CMK (cell line): ENCODE measurements at regions not wholly inside any gene's neighbourhood (a gene's known extent, or its start where the extent isn't known, plus 50 kb on each side); places are given as distances from the start of the nearest gene placed in this dataset.
"Not testable (repeated sequence)": the region's sequence is repeated elsewhere in the genome, so short reads cannot be mapped to it uniquely, and the experiment has no call there.

ENCODE experiments used
- DNase-seq: peaks from one replicate; pipeline ENCODE4 v3.0.0-alpha.2; 2010; ENCODE audit warnings: low read depth

DNA sequence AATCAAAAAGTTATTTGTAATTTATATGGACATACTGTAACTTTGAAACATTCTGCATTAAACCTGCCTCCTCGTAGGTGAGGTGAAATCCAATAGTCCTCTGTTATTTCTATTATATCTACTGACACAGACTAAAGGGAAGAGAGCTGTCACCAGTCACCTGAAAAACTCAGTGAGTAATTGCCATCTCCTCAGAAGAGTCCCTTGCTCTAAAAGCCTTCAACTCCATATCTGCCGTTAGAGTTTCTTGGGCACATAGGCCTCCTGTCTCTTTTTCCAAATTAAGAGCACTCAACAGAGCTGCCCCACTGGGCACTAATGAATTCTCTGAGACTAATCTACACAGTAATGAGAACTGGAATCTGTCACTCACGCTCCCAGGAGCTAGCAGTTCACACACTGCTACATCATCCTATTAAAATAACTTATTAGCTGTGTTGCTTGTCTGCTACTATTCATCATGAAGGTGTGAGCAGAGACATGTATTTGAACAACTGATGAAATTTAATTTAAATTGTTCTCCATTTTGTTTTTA lies 67.3 kb upstream of the VCAN start:
- DNase-seq: no peak

DNA sequence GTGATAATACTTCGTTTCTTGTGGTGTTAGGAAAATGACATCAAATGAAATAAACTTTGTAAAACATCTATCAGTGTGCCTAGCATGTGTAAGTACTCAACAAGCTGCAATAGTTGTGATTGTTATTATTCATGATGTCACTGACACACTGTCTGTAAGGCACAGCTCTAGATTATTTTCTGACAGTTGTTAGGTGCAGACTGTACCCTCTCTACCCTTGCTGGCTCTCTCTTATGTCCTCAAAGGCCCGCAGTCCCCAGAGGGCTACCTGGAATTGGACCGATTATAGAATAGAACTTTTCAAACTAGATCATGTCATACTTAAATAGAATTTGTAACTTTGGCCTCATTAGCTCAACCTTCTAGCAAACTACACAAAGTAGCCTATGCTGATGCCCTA lies 65.9 kb upstream of the VCAN start:
- no peak for DNase-seq

DNA sequence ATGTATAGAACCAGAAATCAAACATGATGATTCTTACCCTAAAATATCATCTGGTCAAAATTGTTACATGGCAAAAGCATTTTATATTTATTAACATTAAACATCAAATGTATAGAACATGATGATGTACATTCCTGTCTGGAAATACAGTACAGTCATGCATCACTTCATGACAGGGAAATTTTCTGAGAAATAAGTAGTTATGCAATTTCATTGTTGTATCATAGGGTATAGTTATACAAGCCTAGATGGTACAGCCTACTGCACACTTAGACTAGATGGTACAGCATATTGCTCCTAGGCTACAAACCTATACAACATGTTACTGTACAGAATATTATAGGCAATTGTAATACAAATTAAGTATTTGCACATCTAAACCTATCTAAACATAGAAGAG lies 64.6 kb upstream of the VCAN start:
- DNase-seq: no peak

DNA sequence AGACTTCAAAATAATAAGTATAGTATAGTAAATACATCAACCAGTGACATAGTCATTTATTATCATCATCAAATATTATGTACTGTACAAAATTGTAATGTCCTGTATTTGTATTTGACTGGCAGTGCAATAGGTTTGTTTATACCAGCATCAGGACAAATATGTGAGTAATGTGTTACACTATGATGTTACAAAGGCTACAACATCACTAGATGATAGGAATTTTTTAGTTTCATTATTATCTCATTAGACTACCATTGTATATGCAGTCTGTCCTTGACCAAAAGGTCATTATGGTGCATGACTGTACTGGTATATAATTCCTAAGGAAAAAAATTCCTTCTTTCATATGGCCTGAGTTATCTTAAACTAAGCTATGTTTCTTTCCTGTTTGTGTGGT lies 63.6 kb upstream of the VCAN start:
- no peak for DNase-seq

DNA sequence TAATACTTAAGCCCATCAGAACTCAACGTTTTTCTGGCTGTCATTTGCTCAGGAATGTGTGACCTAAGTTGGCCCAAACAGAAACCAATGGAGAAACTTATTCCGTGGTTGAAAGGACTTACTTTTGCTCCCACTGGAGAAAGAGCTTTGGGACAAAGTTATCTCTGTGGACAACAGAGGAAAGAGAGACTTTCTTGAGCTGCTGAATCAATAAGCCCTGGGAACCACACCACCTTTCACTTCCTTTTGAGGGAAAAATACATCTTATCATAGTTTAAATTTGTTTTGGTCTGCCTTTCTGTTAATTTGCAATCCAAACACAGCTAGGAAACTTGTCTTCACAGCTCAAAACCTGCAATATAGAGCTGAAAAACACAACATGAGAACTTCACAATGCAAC lies 62.8 kb upstream of the VCAN start:
- DNase-seq: peak; percentile 9

DNA sequence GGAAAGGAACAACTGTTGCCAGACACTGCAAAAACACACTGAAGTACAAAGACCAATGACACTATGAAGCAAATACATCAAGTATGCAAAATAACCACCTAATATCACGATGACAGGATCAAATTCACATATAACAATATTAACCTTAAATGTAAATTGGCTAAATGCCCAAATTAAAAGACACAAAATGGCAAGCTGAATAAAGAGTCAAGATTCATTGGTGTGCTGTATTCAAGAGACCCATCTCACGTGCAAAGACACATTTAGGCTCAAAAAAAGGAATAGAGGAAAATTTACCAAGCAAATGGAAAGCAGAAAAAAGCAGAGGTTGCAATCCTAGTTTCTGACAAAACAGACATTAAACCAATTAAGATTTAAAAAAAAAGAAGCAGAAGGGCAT lies 61.8 kb upstream of the VCAN start:
- DNase-seq: not testable (repeated sequence)

DNA sequence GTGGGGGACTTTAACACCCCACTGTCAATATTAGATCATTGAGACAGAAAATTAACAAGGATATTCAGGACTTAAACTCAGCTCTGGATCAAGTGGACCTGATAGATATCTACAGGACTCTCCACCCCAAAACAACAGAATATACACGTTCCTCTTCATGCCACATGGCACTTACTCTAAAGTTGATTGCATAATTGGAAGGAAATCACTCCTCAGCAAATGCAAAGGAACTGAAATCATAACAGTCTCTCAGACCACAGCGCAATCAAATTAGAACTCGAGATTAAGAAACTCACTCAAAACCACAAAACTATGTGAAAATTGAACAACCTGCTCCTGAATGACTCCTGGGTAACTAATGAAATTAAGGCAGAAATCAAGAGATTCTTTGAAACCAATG lies 61.2 kb upstream of the VCAN start:
- DNase-seq: not testable (repeated sequence)

DNA sequence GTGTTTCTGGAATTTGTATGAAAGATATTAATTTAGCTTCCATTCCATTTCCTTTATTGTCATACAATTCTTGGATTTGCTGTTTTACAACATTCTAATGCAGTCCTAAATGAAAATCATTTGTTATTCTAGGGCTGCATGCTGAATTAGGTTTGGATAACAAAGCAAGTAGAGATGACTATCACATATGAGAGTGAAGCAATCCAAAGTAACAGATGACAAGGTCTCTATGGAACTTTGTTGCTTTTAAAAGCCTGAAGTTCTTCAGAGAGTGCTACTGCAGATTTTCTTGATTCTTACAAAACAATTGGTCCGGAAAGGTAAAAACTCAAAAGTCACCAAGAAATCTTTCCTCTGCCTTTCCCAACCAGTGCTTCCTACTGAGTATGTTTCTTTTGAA lies 56.9 kb upstream of the VCAN start:
- DNase-seq: no peak

DNA sequence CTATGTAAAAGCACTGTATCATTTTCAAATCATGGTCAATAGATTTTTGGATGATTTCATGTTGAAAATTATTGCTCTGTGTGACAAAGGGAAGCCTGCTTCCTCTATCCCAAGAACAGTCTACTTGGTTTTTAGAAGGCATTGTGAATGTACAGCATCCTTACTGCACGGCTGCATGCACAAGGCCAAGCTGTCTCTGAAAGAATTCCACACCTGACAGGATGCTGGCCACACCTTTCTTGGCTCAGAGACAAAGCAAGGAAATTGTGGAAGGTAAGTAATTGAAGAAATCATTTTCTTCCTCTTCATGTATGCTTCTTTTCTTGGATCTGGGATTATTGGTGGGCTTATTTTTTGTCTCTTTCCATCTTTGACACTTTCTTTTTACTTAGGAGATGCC lies 53.7 kb upstream of the VCAN start:
- no peak for DNase-seq

DNA sequence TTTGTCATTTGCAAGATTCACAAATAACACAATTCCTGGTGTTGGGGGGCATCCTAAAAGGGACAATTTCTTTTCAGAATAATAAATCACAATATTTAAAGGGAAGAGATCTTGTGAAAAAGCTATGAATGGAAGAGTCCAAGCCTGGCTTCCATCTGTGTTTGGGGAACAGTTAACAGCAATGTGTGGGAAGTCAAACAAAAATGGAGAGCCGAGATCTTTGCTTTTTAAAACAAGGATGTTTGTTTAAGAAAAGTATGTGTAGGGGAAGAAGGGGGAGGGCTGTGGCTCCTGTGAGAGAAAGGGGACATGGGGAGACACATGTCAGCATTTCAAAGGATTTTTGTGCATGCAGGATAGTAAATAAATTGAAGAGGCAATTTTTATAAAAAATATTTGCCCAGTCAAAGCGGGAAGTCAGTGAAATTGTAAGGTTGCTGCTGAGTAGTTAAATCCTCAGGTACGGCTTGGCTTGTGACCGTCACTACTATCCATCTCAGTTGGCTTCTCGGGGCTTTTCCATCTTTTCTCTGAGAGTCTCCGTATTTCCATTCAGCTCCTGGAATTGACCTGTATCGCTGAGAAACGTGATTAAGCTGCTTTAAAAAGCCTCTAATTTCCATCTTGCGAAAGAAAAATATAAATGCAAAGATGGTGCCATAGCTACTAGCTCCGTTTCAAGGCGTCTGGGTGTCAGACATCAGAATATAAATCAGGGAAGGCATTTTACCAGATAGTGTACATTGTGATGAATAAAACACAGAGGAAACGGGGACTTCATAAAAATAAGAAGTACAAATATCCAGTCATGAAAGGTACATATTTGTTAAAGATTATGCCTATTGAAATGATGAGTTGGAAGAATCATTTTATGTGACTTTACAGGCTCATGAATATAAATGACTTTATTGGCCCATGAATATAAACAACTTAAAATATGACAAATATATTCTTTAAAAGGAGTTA lies 52.9 kb upstream of the VCAN start:
- DNase-seq: no peak
